Esophagus squamous epithelium (tissue), 5 donors: ENCODE measurements at regions not wholly inside any gene's neighbourhood (a gene's known extent, or its start where the extent isn't known, plus 50 kb on each side); places are given as distances from the start of the nearest gene placed in this dataset.

Experiments used
- DNase-seq: peaks from one replicate; lab custom pipeline; 2025; lab: John Stamatoyannopoulos, UW
- H3K27ac ChIP-seq, 4 donors: fragments of 200-600 bp; sonication (generic); one replicate each; pipeline ENCODE4 v1.5.1; 2016 to 2019; ENCODE audit warnings: mild to moderate bottlenecking in 1 of 4
- H3K27me3 ChIP-seq, 4 donors: fragments of 200-600 bp; sonication (generic); 1 replicate in 3 of 4; 2 replicates in 1 of 4; pipeline versions ENCODE4 v1.5.1 to v1.6.0; 2017 to 2021; ENCODE audit warnings: antibody characterized with exemption in 1 of 4
- H3K36me3 ChIP-seq, 3 donors: fragments of 200-600 bp; sonication (generic); one replicate each; pipeline ENCODE4 v1.5.1; 2016 to 2019
- H3K4me1 ChIP-seq, 3 donors: fragments of 200-600 bp; sonication (generic); one replicate each; pipeline ENCODE4 v1.5.1; 2017 to 2019
- H3K4me3 ChIP-seq, 4 donors: fragments of 200-600 bp; sonication (generic); 1 replicate in 3 of 4; 2 replicates in 1 of 4; pipeline ENCODE4 v1.5.1; 2016 to 2019; ENCODE audit warnings: mild to moderate bottlenecking in 2 of 4, moderate library complexity in 1 of 4
- H3K9me3 ChIP-seq, 3 donors: fragments of 200-600 bp; sonication (generic); one replicate each; pipeline ENCODE4 v1.5.1; 2016 to 2019
- CTCF ChIP-seq, 6 experiments: fragments of 450-650 bp in 4 of 6; fragments of 200-600 bp in 2 of 6; sonication (generic) in 2 of 6; IDR thresholded peaks; one replicate each; pipeline ENCODE4 v1.5.1; 2016 to 2019; ENCODE audit warnings: antibody characterized with exemption in 6 of 6, mild to moderate bottlenecking in 4 of 6, moderate library complexity in 4 of 6
- POLR2A ChIP-seq, 4 donors: fragments of 450-650 bp; IDR thresholded peaks; one replicate each; pipeline ENCODE4 v1.6.1; 2017; ENCODE audit warnings: antibody characterized with exemption in 4 of 4, mild to moderate bottlenecking in 4 of 4, moderate library complexity in 3 of 4
- WGBS, 2 donors: methylation state at CpG; one replicate each; pipeline ENCODE4 v1.1.5; 2018; 5-methylcytosine and 5-hydroxymethylcytosine counted together
- intact Hi-C: fragments of 100-400 bp; cut with DNase I; formaldehyde crosslinking; loops from one replicate; pipeline ENCODE4 v1.15.0; 2022
- donor health status: DM: yes; HTN: yes; CAD: no.

GRCh38 chr18:40469851-40470250 lies 1485.2 kb upstream of the PIK3C3 start:
- H3K4me3 ChIP-seq, result no peak overlapping the region
- WGBS, 2 donors, result 88 to 89% methylated on average over 4 of the region's 4 CpGs
- no peak for DNase-seq
- intact Hi-C loops, result no loop called here
- H3K36me3 ChIP-seq, result no peaks in the 10 kb centered on the region
- H3K9me3 ChIP-seq, result no peaks in the 10 kb centered on the region
- no peaks in the 10 kb centered on the region for H3K4me1 ChIP-seq
- no peak overlapping the region for H3K27ac ChIP-seq
- TF ChIP-seq CTCF (IDR thresholded peaks at IDR 0.05) (no peak), POLR2A (IDR thresholded peaks at IDR 0.05) (no peak)
- no peaks in the 10 kb centered on the region for H3K27me3 ChIP-seq

- Histone ChIP-seq H3K4me1 (no peaks in the 10 kb centered on the region), H3K27ac (no peak overlapping the region), H3K36me3 (no peaks in the 10 kb centered on the region), H3K4me3 (no peak overlapping the region), H3K27me3 (no peaks in the 10 kb centered on the region), H3K9me3 (no peaks in the 10 kb centered on the region)
- TF ChIP-seq CTCF (IDR thresholded peaks at IDR 0.05), result no peak
- no peak for TF ChIP-seq POLR2A (IDR thresholded peaks at IDR 0.05)
- no peak for DNase-seq
- intact Hi-C loops, result no loop called here
Observed at GRCh38 chr18:40469316-40469715, 1485.7 kb upstream of the PIK3C3 start.

- no peak overlapping the region for H3K27ac ChIP-seq
- no peaks in the 10 kb centered on the region for H3K27me3 ChIP-seq
- H3K4me3 ChIP-seq, result no peak overlapping the region
- no peak for DNase-seq
- H3K36me3 ChIP-seq, result no peaks in the 10 kb centered on the region
- intact Hi-C loops, result no loop called here
- 64 to 70% methylated on average over 1 of the region's 1 CpG for WGBS, 2 donors
- TF ChIP-seq CTCF (IDR thresholded peaks at IDR 0.05), result no peak
- TF ChIP-seq POLR2A (IDR thresholded peaks at IDR 0.05), result no peak
- H3K4me1 ChIP-seq, result no peaks in the 10 kb centered on the region
- H3K9me3 ChIP-seq, result no peaks in the 10 kb centered on the region
Observed at GRCh38 chr18:40464032-40464431, 1491.0 kb upstream of the PIK3C3 start.

- no peak for TF ChIP-seq POLR2A (IDR thresholded peaks at IDR 0.05)
- no peak for TF ChIP-seq CTCF (IDR thresholded peaks at IDR 0.05)
- no peaks in the 10 kb centered on the region for H3K4me1 ChIP-seq
- no peaks in the 10 kb centered on the region for H3K9me3 ChIP-seq
- no peak for DNase-seq
- intact Hi-C loops, result no loop called here
- 82 to 89% methylated on average over 5 of the region's 5 CpGs for WGBS, 2 donors
- H3K36me3 ChIP-seq, result no peaks in the 10 kb centered on the region
- no peak overlapping the region for H3K4me3 ChIP-seq
- H3K27me3 ChIP-seq, result no peaks in the 10 kb centered on the region
- no peak overlapping the region for H3K27ac ChIP-seq
Observed at GRCh38 chr18:40453903-40454302, 1501.1 kb upstream of the PIK3C3 start.

GRCh38 chr18:40452599-40452998 lies 1502.4 kb upstream of the PIK3C3 start:
- intact Hi-C loops, result no loop called here
- Histone ChIP-seq H3K36me3 (no peaks in the 10 kb centered on the region), H3K9me3 (no peaks in the 10 kb centered on the region), H3K4me1 (no peaks in the 10 kb centered on the region), H3K4me3 (no peak overlapping the region), H3K27ac (no peak overlapping the region), H3K27me3 (no peaks in the 10 kb centered on the region)
- 48 to 85% methylated on average over 2 of the region's 2 CpGs for WGBS, 2 donors
- TF ChIP-seq CTCF (IDR thresholded peaks at IDR 0.05) (no peak), POLR2A (IDR thresholded peaks at IDR 0.05) (no peak)
- DNase-seq, result no peak
